ENCODE measurements at regions not wholly inside any gene's neighbourhood (a gene's known extent, or its start where the extent isn't known, plus 50 kb on each side); places are given as distances from the start of the nearest gene placed in this dataset.

- no peaks in the 10 kb centered on the region for H3K27me3 ChIP-seq
- intact Hi-C loops (cut with DNase I) = no loop called here
- no peak for DNase-seq
- H3K27ac ChIP-seq = no peak overlapping the region
- no peaks in the 10 kb centered on the region for H3K9me3 ChIP-seq
- H3K36me3 ChIP-seq = no peaks in the 10 kb centered on the region
- TF ChIP-seq CTCF (IDR thresholded peaks at IDR 0.05) = no peak
- no peaks in the 10 kb centered on the region for H3K4me1 ChIP-seq
- no peak overlapping the region for H3K4me3 ChIP-seq
- no peak for ATAC-seq
Measured at GRCh38 chr3:163914567-163914966, 1163.7 kb downstream of the SI start.

GRCh38 chr3:163891771-163892170, 1186.5 kb downstream of the SI start:
- Histone ChIP-seq H3K27ac (no peak overlapping the region), H3K36me3 (no peaks in the 10 kb centered on the region), H3K27me3 (no peaks in the 10 kb centered on the region), H3K4me3 (no peak overlapping the region), H3K4me1 (no peaks in the 10 kb centered on the region), H3K9me3 (no peaks in the 10 kb centered on the region)
- ATAC-seq (no peak), DNase-seq (no peak)
- no peak for TF ChIP-seq CTCF (IDR thresholded peaks at IDR 0.05)
- intact Hi-C loops (cut with DNase I) = no loop called here

- intact Hi-C loops (cut with DNase I) = no loop called here
- Histone ChIP-seq H3K27me3 (no peaks in the 10 kb centered on the region), H3K27ac (no peak overlapping the region), H3K36me3 (no peaks in the 10 kb centered on the region), H3K4me1 (no peaks in the 10 kb centered on the region), H3K4me3 (no peak overlapping the region), H3K9me3 (no peaks in the 10 kb centered on the region)
- TF ChIP-seq CTCF (IDR thresholded peaks at IDR 0.05) = no peak
- ATAC-seq = no peak
- no peak for DNase-seq
Measured at GRCh38 chr3:163890661-163891060, 1187.6 kb downstream of the SI start.

- DNase-seq = no peak
- Histone ChIP-seq H3K4me3 (no peak overlapping the region), H3K27ac (no peak overlapping the region), H3K27me3 (no peaks in the 10 kb centered on the region), H3K36me3 (no peaks in the 10 kb centered on the region), H3K4me1 (no peaks in the 10 kb centered on the region), H3K9me3 (peaks cover 0 to 24% of the 10 kb centered on the region in 2 donors)
- ATAC-seq = no peak
- intact Hi-C loops (cut with DNase I) = no loop called here
- no peak for TF ChIP-seq CTCF (IDR thresholded peaks at IDR 0.05)
Measured at GRCh38 chr3:163879172-163879571, 1199.1 kb downstream of the SI start.

- Histone ChIP-seq H3K4me1 (no peaks in the 10 kb centered on the region), H3K27me3 (no peaks in the 10 kb centered on the region), H3K36me3 (no peaks in the 10 kb centered on the region), H3K9me3 (peaks cover 0 to 24% of the 10 kb centered on the region in 2 donors), H3K4me3 (no peak overlapping the region), H3K27ac (no peak overlapping the region)
- no peak for TF ChIP-seq CTCF (IDR thresholded peaks at IDR 0.05)
- intact Hi-C loops (cut with DNase I) = no loop called here
- no peak for DNase-seq
- no peak for ATAC-seq
Measured at GRCh38 chr3:163878396-163878795, 1199.9 kb downstream of the SI start.

Measured in left lung (tissue), 4 donors.